Vagina (tissue), 2 donors: ENCODE measurements at regions not wholly inside any gene's neighbourhood (a gene's known extent, or its start where the extent isn't known, plus 50 kb on each side); places are given as distances from the start of the nearest gene placed in this dataset.

Experiments
- CTCF ChIP-seq, 3 experiments: fragments of 450-650 bp in 2 of 3; fragments of 200-600 bp in 1 of 3; sonication (generic) in 1 of 3; IDR thresholded peaks; one replicate each; pipeline ENCODE4 v1.5.1; 2017 to 2019; ENCODE audit warnings: antibody characterized with exemption in 3 of 3, mild to moderate bottlenecking in 2 of 3, moderate library complexity in 2 of 3
- POLR2A ChIP-seq, 2 donors: fragments of 450-650 bp; IDR thresholded peaks; one replicate each; pipeline ENCODE4 v1.6.1; 2017; ENCODE audit warnings: antibody characterized with exemption in 2 of 2, mild to moderate bottlenecking in 2 of 2, moderate library complexity in 2 of 2

DNA sequence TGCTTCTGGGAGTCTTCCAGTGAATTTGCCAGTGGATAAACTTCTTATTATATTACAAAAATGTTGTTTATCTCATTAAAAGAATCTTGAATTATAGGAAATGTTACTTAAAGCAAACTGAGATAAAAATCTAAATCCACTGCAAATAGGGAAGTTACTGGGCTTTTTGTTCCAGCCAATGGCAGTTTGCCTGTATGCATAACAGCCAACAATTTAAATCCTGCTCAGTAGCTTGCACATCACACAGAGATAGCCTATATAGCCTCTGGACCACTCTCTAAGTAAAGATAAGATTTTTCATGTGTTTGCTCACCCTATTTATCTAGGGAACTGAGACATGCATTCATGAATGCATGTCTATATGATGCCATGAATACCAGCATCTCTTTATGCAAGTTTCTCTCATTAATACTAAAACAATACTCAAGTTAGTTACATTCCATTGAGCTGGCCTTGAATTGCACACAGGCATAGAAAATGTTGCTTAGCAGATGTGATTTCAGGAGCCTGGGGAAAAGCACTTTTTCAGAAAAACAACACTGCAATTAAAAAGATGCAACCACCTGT lies 92.1 kb upstream of the GPR149 start:
- TF ChIP-seq CTCF (IDR thresholded peaks at IDR 0.05) (no peak), POLR2A (IDR thresholded peaks at IDR 0.05) (no peak)
